ENCODE measurements at regions not wholly inside any gene's neighbourhood (a gene's known extent, or its start where the extent isn't known, plus 50 kb on each side); places are given as distances from the start of the nearest gene placed in this dataset.
A peak's percentile ranks its signal among the peaks of the same experiment; 100 is the strongest.
"Not testable (repeated sequence)": the region's sequence is repeated elsewhere in the genome, so short reads cannot be mapped to it uniquely, and the experiment has no call there.

DNA sequence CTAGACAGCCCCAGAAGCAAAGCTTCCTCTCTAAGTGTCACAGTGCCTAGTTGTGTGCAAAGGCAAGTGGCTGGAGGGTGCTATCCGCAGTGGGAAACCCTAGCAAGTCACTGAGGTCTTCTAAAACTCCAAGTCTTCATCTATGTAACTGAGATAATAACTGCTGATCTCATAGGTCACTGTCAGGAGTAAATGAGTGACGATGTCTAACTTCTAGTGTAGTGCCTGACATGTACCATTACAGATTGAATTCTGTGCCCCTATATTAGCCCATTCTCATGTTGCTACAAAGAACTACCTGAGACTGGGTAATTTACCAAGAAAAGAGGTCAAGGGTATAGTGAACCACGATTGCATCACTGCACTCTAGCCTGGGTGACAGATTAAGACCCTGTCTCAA lies 253.5 kb upstream of the JARID2 start:
- DNase-seq: no peak

- DNase-seq: no peak
Measured at GRCh38 chr6:14995208-14995607, 250.7 kb upstream of the JARID2 start.

GRCh38 chr6:14995966-14996602 lies 249.8 kb upstream of the JARID2 start:
- no peak for DNase-seq

DNA sequence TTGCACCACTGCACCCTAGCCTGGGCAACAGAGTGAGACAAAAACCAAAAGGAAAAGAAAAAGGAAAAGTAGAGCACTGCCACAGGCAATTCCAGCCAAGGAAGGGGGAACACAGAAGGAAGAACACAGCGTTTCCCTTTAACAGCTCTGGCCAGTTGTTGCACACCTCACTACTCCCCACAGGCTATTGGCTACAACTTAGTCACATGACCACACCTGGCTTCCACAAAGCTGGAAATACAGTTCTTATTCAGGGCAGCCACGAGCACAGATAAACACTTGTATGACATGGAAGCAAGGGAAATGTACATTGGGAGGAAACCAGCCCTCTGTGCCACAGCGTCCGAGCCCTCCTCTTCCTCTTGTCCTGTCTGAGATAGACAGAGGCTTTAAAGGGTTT lies 249.0 kb upstream of the JARID2 start:
- DNase-seq: no peak

- no peak for DNase-seq
Measured at GRCh38 chr6:14997507-14997906, 248.4 kb upstream of the JARID2 start.

GRCh38 chr6:14999106-14999505 lies 246.8 kb upstream of the JARID2 start:
- no peak for DNase-seq

DNA sequence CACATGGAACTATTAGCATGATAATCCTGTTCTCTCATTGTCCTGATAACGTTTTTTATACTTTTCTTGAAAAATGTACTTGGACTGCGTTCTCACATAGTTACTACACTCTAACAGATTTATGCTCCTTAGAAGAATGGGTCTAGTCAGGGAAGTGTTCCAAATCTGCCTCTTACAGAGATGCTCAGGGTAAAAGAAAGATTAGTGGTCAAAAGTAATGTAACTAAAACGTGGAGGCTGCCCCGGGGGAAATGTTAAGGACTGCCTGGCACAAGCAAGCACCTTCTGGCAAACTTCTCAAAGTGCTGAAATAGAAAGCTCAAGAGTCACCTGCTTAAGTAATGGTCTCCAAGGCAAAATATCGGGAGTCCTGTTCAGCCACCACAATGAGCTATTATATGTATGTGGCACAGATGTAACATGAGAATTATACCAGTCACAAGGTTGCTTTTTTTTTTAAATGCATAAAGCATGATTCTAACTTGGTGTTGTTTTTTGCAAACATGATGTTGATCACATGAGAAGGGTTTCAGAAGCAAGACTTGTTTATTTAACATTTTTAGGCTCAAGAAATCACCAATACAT lies 244.5 kb upstream of the JARID2 start:
- DNase-seq: no peak

GRCh38 chr6:15008269-15008668 lies 237.6 kb upstream of the JARID2 start:
- no peak for DNase-seq

DNA sequence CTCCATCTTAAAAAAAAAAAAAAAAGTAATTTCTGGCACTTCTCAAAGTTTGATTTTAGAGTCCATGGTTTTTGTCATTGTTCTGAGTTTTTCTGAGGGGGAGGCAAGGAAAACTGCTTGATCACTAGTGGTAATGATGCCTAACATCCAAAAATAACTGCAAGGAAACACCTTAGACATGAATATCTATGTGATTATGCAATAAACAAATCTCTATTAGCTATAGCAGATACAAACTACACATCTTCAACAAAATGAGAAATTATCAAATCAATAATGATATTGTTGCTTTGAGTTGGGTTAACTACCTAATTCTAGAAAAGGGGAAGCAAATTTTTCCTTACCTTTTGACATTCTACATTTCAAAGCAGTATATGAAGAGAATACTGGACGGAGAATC lies 230.9 kb upstream of the JARID2 start:
- DNase-seq: no peak

DNA sequence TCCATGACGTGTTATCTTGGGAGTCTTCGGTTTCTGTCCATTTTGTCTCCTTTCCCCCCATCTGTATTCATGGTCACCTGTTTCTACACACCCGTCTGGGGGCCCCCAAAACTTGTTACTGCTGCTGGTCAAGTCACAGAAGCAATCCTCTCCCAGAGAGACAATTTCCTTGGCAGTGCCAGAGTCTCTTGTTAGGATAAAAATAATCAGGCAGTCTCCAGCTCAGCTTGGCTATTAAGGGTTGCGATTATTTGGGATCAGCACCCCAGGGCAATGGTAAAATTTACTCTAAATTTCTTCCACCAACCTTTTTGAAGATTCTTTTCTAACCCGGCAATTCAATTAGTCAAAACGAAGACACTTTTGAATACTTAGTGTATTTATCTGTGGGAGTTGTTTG lies 229.1 kb upstream of the JARID2 start:
- no peak for DNase-seq

DNA sequence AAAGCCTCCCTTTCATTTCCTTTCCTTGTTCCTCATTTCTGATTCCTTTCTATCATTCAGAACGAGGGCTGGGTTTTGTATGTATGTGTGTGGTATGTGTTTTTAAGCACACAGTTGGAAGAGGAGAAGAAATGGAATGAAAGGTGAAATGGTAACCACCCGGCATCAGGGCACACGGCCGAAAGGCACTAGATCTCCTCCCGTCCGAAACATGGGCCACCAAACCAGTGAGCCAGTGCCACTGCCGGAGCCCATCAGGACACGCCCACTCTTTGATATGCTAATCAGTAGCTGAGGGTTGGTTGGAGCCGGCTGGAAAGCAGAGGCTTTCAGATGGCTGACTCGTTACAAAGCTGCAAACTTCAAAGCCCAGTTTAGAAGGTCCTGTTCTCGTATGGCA lies 228.6 kb upstream of the JARID2 start:
- no peak for DNase-seq

DNA sequence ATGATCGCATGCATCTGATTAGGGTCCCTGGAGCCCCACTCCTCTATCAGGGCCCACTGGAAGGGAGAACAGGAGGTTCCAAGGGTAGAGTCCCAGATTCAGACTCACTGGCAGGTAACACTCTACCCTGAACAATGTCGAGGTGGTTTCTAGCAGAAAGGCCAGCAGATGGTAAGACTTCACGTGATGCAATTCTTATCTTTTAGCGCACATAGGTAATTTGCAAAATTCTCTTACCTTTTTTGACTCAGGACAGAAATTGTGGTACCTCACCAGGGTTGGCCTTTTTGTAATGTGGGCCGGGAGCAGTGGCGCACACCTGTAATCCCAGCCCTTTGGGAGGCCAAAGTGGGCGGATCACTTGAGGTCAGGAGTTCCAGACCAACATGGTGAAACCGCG lies 228.1 kb upstream of the JARID2 start:
- DNase-seq: no peak

DNA sequence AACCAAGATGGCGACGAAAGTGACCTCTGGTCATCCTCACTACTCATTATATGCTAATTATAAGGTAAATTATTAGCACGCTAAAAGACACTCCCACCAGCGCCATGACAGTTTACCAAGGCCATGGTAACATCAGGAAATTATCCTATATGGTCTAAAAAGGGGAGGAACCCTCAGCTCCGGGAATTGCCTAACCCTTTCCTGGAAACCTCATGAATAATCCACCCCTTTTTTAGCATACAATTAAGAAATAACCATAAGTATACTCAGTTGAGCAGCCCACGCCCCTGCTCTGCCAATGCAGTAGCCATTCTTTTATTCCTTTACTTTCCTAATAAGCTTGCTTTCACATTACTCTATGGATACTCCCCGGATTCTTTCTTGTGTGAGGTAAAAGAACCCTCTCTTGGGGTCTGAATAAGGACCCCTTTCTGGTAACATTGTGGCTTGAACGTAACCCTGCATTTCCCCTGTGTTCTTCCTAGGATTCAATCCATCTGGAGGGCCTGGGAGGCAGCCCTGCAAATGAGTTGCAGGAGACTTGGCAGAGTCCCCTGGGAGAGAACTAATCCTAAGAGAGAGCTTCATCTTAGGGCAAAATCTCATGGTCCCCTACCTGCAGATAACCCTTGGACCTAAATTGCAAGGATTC lies 225.6 kb upstream of the JARID2 start:
- DNase-seq: no peak

DNA sequence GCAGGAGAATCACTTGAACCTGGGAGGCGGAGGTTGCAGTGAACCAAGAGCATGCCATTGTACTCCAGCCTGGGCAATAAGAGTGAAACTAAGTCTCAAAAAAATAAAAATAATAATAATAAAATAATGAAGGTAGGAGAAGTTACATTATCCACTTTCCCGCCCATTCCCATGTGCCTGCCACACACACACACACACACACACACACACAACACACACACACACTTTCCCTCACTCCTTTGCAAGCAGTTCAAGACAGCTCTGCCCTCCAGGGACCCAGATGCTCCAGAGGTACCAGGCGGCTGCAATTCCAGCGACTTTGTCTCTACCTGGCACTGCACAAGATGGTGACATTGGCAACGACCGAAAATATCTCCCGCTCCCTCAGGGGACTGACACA lies 224.8 kb upstream of the JARID2 start:
- DNase-seq: no peak

DNA sequence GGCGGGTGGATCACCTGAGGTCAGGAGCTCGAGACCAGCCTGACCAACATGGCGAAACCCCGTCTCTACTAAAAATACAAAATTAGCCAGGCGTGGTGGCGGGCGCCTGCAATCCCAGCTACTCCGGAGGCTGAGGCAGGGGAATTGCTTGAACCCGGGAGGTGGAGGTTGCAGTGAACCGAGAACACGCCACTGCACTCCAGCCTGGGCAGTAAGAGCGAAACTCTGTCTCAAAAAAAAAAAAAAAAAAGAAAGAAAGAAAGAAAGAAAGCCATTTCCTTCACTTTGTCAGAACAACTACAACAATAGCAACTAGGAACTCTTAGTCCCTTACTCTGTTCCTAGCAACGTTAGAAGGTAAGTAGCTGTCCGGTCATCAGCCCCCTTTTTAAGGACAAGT lies 222.9 kb upstream of the JARID2 start:
- not testable (repeated sequence) for DNase-seq

DNA sequence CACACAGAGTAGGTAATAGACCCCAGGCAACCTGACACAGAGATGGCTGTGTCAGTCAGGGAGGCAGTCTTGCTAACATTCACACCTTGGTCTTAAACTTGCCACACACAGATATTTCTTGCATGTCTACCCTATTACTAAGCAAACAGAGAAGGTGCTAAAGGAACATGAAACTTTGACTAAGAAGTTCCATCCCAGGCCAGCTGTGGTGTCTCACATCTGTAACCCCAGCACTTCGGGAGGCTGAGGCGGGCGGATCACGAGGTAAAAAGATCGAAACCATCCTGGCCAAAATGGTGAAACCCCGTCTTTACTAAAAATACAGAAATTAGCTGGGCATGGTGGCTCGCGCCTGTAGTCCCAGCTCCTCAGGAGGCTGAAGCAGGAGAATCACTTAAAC lies 222.4 kb upstream of the JARID2 start:
- no peak for DNase-seq

DNA sequence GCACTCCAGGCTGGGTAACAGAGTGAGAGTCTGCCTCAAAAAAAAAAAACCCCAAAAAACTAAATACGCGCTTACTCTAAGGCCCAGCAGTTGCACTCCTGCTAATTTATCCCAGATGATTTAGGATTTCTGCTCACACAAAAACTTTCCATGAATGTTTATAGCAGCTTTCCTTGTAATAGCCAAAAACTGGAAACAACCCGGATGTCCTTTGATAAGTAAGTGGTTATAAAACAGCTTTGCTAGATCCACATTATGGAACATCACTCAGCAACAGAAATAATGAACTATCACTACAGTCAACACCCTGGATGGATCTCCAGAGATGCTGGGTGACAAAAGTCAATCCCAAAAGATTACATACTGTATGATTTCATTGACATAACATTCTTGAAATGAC lies 220.4 kb upstream of the JARID2 start:
- peak; percentile 41 for DNase-seq

- no peak for DNase-seq
Measured at GRCh38 chr6:15026832-15027231, 219.0 kb upstream of the JARID2 start.

- no peak for DNase-seq
Measured at GRCh38 chr6:15027472-15027871, 218.4 kb upstream of the JARID2 start.

DNA sequence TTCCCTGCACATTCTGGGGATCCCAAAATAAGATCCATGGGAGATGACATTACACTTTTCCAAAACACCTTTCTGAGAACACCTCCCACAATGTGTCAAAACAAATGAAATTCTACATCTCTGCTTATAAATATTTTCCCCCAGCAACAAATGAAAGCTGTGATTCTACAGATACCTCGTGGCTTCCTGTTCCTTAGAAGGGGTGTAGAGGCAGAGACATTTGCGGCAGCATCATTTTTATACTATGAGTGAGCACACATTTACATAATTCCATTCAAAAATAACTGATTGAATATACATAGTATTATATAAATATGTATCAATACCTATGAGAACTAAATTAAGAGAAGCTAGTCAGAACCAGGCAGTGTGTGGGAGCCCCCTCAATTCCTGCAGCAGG lies 213.9 kb upstream of the JARID2 start:
- DNase-seq: no peak

GRCh38 chr6:15033850-15034203 lies 212.0 kb upstream of the JARID2 start:
- no peak for DNase-seq

GRCh38 chr6:15036690-15037245 lies 209.1 kb upstream of the JARID2 start:
- DNase-seq: peak; percentile 24

DNA sequence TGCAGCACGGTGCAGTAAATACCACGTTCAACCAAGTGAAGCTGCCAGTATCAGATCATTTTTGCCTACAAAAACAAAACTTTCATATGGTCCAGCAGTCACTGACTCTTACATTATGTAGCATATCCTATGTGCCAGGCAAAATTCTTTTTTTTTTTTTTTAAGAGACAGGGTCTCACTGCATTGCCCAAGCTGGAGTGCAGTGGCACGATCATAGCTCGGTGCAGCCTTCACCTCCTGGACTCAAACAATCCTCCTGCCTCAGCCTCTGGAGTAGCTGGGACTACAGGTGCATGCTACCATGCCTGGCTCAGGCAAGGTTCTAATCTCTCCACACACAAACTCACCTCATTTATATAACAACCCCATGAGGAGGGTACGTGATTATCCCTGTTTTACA lies 208.6 kb upstream of the JARID2 start:
- no peak for DNase-seq

Data from hindlimb muscle (tissue), 1 donor.